HG03342 (cell line): ENCODE measurements at regions not wholly inside any gene's neighbourhood (a gene's known extent, or its start where the extent isn't known, plus 50 kb on each side); places are given as distances from the start of the nearest gene placed in this dataset.

Experiments
- ATAC-seq: cut with Tn5 transposase; IDR thresholded peaks from one replicate; pipeline ENCODE4 v1.9.1; 2021; ENCODE audit warnings: mild to moderate bottlenecking, moderate library complexity; ENCODE audit not compliant: unreplicated experiment

DNA sequence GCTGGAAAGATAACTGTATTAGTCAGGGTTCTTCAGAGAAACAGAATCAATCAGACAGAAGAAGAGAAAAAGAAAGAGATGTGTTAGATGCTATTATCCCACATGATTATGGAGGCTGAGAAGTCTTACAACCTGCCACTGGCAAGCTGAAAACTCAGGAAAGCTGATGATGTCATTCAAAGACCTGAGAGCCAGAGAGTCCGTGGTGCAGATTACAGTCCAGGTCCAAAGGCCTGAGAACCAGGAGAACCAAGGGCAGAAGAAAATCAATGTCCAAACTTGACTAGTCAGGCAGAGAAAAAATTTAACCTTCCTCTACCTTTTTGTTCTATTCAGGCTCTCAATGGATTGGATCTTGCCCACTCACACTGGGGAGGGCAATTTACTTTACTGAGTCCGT is 172.5 kb downstream of the QDPR start:
- no peak for ATAC-seq

DNA sequence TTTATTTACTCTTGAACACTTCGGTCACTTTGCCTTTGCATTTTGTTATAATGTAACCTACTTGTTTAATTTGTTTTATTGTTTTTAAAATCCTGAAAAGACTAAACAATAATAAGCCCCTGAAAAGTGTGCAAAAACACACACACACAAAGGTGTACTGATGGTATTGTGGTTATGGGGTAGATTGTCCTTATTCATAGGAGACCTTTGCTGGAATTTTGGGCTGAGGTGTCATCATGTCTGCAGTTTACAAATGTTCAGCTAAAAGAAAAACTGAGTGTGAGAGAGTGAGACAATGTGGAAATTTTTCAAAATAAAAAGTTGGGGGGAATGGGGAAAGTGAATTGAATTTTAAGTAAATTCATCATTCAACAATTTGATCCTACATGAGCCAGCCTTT is 174.9 kb downstream of the QDPR start:
- ATAC-seq, result no peak

DNA sequence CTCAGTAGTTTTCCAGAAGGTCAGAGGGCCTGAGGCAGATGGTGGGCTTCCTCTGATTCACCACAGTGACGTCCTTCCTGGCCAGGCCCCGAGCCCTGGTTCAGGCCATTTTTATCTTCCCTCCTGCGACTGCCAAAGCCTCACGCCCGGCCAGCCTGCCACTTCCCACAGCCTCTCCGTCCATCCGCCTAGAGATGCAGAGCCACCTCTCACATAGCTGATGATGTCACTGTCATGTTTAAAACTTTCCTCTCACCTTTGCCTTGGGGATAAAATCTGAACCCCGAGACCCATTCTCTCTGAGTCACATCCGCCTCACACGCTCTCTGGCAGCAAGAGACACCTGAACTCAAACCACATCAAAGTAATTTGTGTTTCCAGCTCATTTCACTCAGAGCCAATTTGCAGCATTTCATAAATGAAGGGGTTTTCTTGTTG is 175.3 kb downstream of the QDPR start:
- ATAC-seq, result peak; percentile 96

DNA sequence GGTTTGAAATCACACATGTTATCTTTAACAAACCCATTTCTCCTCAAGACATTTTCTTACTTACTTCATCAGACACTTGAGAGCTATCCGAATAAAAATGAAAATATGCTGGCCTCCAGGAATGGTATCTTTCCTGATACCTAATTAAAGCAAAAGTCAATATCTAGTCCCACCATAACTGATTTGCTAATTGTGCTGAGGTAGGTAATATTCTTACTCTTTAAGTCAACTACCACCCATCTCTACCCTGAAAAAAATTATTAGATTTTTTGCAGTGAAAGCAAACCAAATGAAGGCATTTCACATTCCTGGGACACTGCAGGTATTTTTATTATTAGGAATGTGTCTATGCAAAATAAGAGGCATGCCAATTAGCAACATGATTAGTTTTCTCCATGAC is 175.8 kb downstream of the QDPR start:
- ATAC-seq, result no peak

DNA sequence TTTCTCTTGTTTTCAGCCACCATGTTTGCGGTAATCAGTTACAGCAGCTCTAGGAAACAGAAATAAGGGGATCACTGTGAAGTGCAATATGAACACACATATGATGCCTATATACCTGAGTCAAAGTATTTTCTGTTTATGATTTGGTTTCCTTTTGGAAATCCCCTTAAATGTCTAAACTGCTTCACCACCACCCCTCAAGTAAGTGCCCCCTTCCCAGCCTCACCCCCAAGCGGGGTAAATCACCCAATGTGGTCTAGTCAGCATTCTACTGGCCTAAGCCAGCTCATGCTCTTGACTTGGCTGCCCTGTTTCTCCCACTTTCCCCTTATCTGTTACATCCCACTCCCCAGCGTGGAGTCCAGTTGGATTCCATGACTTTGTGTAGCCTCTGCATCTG is 176.5 kb downstream of the QDPR start:
- no peak for ATAC-seq

DNA sequence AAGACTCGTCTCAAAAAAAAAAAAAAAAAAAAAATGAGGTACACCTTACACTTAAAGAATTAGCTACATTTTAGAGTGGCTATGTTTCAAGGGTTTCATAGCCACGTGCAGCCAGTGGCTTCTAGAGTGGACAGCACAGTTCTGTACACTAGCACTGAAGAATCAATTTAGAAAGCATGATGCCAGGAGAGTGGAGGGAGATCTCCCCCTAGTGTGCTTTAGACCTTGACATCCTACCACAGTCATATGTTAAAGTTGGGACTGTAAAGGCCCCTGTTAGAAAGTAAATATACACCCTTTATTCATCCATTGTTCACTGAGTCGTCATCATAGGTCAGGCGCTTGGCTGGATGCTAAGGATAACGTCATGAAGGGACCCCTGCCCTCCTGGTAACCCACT is 179.4 kb downstream of the QDPR start:
- no peak for ATAC-seq

- no peak for ATAC-seq
These were observed 182.8 kb downstream of the QDPR start for GRCh38 chr4:17329046-17329445.

- ATAC-seq, result no peak
These were observed 183.6 kb downstream of the QDPR start for GRCh38 chr4:17328141-17328815.

- ATAC-seq, result no peak
These were observed 184.3 kb downstream of the QDPR start for GRCh38 chr4:17327591-17327990.

GRCh38 chr4:17326756-17327155 is 185.1 kb downstream of the QDPR start:
- ATAC-seq, result no peak

- no peak for ATAC-seq
These were observed 186.8 kb downstream of the QDPR start for GRCh38 chr4:17325098-17325497.

DNA sequence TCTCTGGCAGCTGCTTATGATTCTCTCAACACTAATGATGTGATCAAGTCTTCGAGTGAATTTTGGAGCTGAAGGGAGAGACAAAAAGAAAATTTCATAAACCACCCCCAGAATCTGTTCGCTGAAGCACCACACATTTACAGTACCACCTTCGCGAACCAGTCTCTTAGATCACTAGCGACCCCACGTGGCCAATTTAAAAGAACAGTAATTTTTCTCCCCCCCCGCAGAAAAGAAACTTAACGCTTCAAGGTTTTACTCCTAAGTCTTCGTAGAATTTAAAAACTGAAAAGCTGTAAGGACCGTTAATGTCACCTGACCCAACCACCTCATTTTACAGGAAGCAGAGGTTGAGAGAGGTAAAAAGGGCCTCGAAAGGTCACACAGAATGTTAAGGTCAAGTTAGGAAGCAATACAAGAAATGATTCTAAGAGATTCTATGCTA is 187.5 kb downstream of the QDPR start:
- ATAC-seq, result no peak

DNA sequence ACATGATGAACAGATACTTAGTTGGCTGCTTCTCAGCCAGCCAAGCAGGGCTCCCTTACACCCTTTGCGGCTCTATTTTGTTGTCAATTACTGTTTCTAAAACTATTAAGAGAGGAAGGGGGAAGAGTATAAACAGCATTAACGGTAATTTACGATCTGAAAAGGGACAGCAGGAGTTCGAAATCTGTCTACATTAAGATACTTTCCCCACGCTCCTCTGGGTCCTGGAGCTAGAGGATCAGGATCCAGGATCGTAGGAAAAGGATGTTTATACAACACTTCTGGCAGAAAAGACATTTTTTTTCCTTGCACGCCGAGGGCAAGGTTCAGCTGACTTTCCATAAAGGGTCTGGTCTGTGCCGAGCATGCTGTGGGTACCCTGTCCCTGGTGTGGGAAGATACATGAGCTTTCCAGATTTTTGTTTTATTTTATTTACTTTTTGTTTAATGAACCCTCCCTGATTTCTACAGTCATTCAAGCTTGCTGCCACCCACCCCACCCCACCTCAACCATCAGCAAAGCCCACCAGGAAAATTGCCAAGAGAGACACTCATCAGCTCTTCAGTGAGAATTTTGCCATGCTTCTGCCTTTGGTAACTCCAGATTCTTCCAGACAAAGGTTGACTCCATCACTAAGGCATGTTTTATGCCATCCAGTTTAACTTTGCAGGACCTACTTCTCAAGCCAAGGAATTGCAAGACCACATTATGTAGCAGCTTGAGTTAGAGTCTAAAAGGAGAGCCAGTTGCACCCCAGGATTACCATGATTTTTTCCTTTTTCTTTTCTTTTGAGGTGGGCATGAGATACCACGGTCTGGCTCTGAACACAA is 188.1 kb downstream of the QDPR start:
- no peak for ATAC-seq

GRCh38 chr4:17322514-17322913 is 189.4 kb downstream of the QDPR start:
- no peak for ATAC-seq

GRCh38 chr4:17320046-17320445 is 191.8 kb downstream of the QDPR start:
- no peak for ATAC-seq

GRCh38 chr4:17317526-17317925 is 194.4 kb downstream of the QDPR start:
- ATAC-seq, result no peak

DNA sequence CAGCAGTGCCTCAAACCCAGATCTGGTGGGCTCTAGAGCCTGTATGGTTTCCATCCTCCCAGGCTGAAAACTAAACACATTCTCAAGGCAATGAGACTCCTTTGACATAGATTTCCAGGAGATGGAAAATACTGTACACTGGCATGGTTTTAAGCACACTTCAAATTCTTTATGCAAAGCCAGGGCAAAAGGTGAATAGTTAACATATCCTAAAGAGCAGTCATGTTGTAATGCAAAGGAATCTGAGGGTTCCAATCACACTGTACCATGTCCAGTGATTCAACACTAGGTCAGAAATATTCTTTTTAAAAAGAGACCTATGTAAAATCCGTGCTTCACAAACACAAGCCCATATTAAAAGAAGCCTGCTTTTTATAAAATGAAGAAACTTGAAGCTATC is 195.3 kb downstream of the QDPR start:
- no peak for ATAC-seq

DNA sequence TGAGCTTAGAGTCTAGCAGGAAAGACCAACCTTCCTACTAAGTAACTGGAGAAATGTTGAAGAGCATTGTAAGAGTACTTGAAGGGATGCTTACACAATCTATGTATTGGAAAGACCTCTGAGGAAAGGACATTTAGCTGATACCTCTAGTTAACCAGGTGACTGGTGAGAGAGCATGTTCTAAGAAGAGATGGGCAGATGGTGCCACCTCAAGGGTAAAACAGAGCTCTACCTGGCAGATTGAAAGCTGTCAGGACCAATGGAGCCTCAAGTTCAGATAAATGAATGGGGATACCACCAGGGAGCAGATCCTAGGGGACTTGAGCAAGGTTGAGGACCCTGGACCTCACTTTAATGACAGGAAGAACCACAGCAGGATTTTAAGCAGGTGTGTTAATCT is 196.4 kb downstream of the QDPR start:
- no peak for ATAC-seq

DNA sequence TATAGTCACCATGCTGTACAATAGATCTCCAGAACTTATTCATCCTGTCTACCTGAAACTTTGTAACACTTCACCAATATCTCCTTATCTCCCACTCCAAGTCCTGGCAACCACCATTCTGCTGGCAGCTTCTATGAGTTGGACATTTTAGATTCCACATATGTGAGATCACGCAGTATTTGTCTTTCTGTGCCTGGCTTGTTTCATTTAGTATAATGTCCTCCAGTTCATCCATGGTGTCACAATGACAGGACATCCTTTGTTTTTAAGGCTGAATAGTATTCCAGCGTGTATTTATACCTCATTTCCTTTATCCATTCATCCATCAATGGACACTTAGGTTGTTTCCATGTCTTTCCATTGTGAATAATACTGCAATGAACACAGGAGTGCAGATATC is 198.7 kb downstream of the QDPR start:
- ATAC-seq, result no peak

DNA sequence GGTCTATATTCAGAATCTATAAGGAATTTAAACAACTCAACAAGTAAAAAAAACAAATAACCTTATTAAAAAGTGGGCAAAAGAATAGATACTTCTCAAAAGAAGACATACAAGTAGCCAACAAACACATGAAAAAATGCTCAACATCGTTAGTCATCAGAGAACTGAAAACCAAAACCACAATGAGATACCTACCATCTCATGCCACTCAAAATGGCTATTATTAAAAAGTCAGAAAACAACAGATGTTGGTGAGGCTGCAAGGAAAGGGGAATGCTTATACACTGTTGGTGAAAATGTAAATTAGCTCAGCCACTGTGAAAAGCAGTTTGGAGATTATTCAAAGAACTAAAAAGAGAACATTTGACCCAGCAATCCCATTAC is 201.6 kb downstream of the QDPR start:
- no peak for ATAC-seq

- ATAC-seq, result no peak
These were observed 202.2 kb downstream of the QDPR start for GRCh38 chr4:17309567-17310268.

DNA sequence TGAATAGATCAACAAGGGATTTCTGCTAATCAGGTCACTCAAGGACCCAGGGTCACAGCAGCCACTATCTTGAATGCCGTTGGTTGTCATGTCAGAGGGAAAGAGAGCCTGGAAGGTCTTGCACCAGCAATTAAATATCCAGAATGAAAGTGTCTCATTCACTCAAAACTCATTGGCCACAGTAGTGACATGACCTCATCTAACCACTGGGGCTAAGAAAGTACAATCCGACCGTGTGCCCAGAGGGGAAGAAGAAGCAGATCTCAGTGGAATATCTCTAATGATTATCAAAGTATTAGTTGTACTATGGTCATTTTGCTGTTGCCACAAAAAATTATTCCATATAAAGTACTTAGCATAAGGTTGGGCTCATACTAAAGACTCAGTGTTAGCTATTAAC is 210.0 kb downstream of the QDPR start:
- ATAC-seq, result no peak
